Astrocyte (in vitro differentiated cells and primary cell): ENCODE measurements at regions not wholly inside any gene's neighbourhood (a gene's known extent, or its start where the extent isn't known, plus 50 kb on each side); places are given as distances from the start of the nearest gene placed in this dataset.

Source experiments
- DNase-seq: peaks from one replicate; pipeline ENCODE4 v3.0.0-alpha.2; 2010; ENCODE audit warnings: low read depth
- FAIRE-seq: peaks from 2 replicates; lab custom pipeline; 2011; peaks lifted over from hg19 to GRCh38; lab: Jason Lieb, UNC
- H2AFZ ChIP-seq: 2 replicates; pipeline ENCODE4 v1.6.0; 2012; ENCODE audit warnings: low read depth, low read length, inconsistent platforms
- H3K27ac ChIP-seq: 2 replicates; pipeline ENCODE4 v1.5.1; 2011; ENCODE audit warnings: low read depth, low read length, inconsistent platforms
- H3K27me3 ChIP-seq: 2 replicates; pipeline ENCODE4 v1.6.0; 2011; ENCODE audit warnings: low read length, inconsistent platforms; ENCODE audit not compliant: insufficient read depth
- H3K36me3 ChIP-seq: 2 replicates; pipeline ENCODE4 v1.5.1; 2011; ENCODE audit warnings: low read length, inconsistent platforms; ENCODE audit not compliant: insufficient read depth
- H3K4me1 ChIP-seq: 2 replicates; pipeline ENCODE4 v1.5.1; 2011; ENCODE audit warnings: low read length, inconsistent platforms; ENCODE audit not compliant: insufficient read depth
- H3K4me2 ChIP-seq: 2 replicates; pipeline ENCODE4 v1.6.0; 2012; ENCODE audit warnings: low read length, inconsistent platforms
- H3K4me3 ChIP-seq: 2 replicates; pipeline ENCODE4 v1.5.1; 2011; ENCODE audit warnings: low read depth, mild to moderate bottlenecking, low read length, inconsistent platforms; ENCODE audit not compliant: insufficient read depth
- H3K79me2 ChIP-seq: 2 replicates; pipeline ENCODE4 v1.6.0; 2012; ENCODE audit warnings: mild to moderate bottlenecking, low read length, inconsistent platforms; ENCODE audit not compliant: insufficient read depth
- H3K9ac ChIP-seq: 2 replicates; pipeline ENCODE4 v1.6.0; 2012; ENCODE audit warnings: mild to moderate bottlenecking, low read length, inconsistent platforms
- H3K9me3 ChIP-seq: 2 replicates; pipeline ENCODE4 v1.5.1; 2012; ENCODE audit warnings: low read depth, mild to moderate bottlenecking, low read length, inconsistent platforms; ENCODE audit not compliant: insufficient read depth
- H4K20me1 ChIP-seq: 2 replicates; pipeline ENCODE4 v1.6.0; 2012; ENCODE audit warnings: low read length, inconsistent platforms; ENCODE audit not compliant: insufficient read depth
- H3K27ac Mint-ChIP-seq: one replicate; pipeline ENCODE4 v1.8.0; 2021; ENCODE audit warnings: mild to moderate bottlenecking, mixed read lengths; ENCODE audit not compliant: unreplicated experiment
- H3K27me3 Mint-ChIP-seq: one replicate; pipeline ENCODE4 v1.8.0; 2021; ENCODE audit warnings: low read depth, mixed read lengths; ENCODE audit not compliant: unreplicated experiment
- H3K36me3 Mint-ChIP-seq: one replicate; pipeline ENCODE4 v1.8.0; 2021; ENCODE audit warnings: low read depth, mixed read lengths; ENCODE audit not compliant: unreplicated experiment
- H3K4me1 Mint-ChIP-seq: one replicate; pipeline ENCODE4 v1.8.0; 2021; ENCODE audit warnings: low read depth, mixed read lengths; ENCODE audit not compliant: unreplicated experiment
- H3K4me3 Mint-ChIP-seq: one replicate; pipeline ENCODE4 v1.8.0; 2021; ENCODE audit warnings: mild to moderate bottlenecking, moderate library complexity, mixed read lengths; ENCODE audit not compliant: unreplicated experiment
- H3K9me3 Mint-ChIP-seq: one replicate; pipeline ENCODE4 v1.8.0; 2021; ENCODE audit warnings: mild to moderate bottlenecking, mixed read lengths; ENCODE audit not compliant: unreplicated experiment
- EZH2 ChIP-seq: IDR thresholded peaks from 2 replicates; pipeline ENCODE4 v1.6.1; 2012; ENCODE audit warnings: mild to moderate bottlenecking, low read length, inconsistent platforms; ENCODE audit not compliant: insufficient read depth
- TF ChIP-seq, protein P1 (sequence below): IDR thresholded peaks from 2 replicates; pipeline ENCODE4 v1.5.1; 2011; ENCODE audit warnings: low read depth, mild to moderate bottlenecking, inconsistent platforms, low read length, moderate library complexity; ENCODE audit not compliant: insufficient read depth

- H4K20me1 ChIP-seq: no peaks in the 10 kb centered on the region
- no peaks in the 10 kb centered on the region for H3K36me3 ChIP-seq
- no peaks in the 10 kb centered on the region for H3K4me1 ChIP-seq
- Mint-ChIP-seq H3K4me1 (peaks cover 27% of the 10 kb centered on the region), H3K27ac (no peak overlapping the region), H3K36me3 (no peaks in the 10 kb centered on the region), H3K27me3 (no peaks in the 10 kb centered on the region), H3K9me3 (peaks cover 2% of the 10 kb centered on the region), H3K4me3 (no peak overlapping the region)
- H2AFZ ChIP-seq: no peak overlapping the region
- no peak overlapping the region for H3K4me2 ChIP-seq
- no peaks in the 10 kb centered on the region for H3K27me3 ChIP-seq
- no peaks in the 10 kb centered on the region for H3K79me2 ChIP-seq
- FAIRE-seq: no peak
- H3K4me3 ChIP-seq: no peak overlapping the region
- no peaks in the 10 kb centered on the region for H3K9me3 ChIP-seq
- TF ChIP-seq, protein P1, sequence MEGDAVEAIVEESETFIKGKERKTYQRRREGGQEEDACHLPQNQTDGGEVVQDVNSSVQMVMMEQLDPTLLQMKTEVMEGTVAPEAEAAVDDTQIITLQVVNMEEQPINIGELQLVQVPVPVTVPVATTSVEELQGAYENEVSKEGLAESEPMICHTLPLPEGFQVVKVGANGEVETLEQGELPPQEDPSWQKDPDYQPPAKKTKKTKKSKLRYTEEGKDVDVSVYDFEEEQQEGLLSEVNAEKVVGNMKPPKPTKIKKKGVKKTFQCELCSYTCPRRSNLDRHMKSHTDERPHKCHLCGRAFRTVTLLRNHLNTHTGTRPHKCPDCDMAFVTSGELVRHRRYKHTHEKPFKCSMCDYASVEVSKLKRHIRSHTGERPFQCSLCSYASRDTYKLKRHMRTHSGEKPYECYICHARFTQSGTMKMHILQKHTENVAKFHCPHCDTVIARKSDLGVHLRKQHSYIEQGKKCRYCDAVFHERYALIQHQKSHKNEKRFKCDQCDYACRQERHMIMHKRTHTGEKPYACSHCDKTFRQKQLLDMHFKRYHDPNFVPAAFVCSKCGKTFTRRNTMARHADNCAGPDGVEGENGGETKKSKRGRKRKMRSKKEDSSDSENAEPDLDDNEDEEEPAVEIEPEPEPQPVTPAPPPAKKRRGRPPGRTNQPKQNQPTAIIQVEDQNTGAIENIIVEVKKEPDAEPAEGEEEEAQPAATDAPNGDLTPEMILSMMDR: no peak
- TF ChIP-seq EZH2: no peak
- no peak overlapping the region for H3K27ac ChIP-seq
- DNase-seq: no peak
- no peak overlapping the region for H3K9ac ChIP-seq
These were observed 712.4 kb downstream of the EPHA7 start for GRCh38 chr6:92706976-92707375.

DNA sequence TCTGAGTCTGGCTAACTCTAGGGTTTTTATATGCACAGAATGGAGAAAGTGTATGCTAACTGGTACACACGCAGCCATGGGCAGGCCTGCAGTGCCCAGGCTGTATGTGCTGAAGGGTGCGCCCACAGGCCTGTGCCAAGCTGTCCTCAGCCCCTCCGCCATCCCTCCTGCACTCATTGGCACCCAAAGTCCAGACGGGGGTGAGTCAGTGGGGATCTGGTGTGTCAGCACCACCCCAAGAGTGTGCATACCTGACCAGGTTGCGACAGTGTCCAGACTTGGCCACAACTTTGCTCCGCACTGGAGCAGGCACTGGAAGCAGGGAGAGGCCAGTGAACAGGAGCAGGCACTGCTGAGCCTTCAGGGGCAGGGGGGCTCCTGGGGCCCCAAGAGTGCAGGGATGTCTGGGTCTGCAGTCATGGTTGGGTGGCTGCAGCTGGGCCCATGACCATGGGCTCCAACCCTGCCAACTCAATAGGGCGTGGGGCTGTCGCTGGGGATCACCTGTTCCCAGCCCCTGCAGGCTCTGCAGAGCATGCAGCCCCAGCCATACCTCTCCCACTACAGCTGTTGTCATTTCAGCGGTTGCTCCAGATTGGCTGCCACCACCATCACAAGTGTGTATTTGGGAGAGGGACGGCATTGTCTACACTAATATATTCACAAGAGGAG is 717.8 kb downstream of the EPHA7 start:
- Histone ChIP-seq H3K9me3 (no peaks in the 10 kb centered on the region), H3K27me3 (no peaks in the 10 kb centered on the region), H3K36me3 (no peaks in the 10 kb centered on the region), H3K27ac (no peak overlapping the region), H2AFZ (no peak overlapping the region), H3K79me2 (no peaks in the 10 kb centered on the region), H3K4me3 (no peak overlapping the region), H3K4me1 (no peaks in the 10 kb centered on the region), H3K9ac (no peak overlapping the region), H3K4me2 (no peak overlapping the region), H4K20me1 (no peaks in the 10 kb centered on the region)
- Mint-ChIP-seq H3K27ac (no peak overlapping the region), H3K4me3 (no peak overlapping the region), H3K4me1 (peaks cover 1% of the 10 kb centered on the region), H3K9me3 (no peaks in the 10 kb centered on the region), H3K36me3 (no peaks in the 10 kb centered on the region), H3K27me3 (no peaks in the 10 kb centered on the region)
- TF ChIP-seq EZH2: no peak
- TF ChIP-seq, protein P1: no peak
- DNase-seq: no peak
- FAIRE-seq: no peak

- TF ChIP-seq EZH2: no peak
- TF ChIP-seq, protein P1: no peak
- H3K4me3 ChIP-seq: no peak overlapping the region
- no peaks in the 10 kb centered on the region for H3K9me3 Mint-ChIP-seq
- no peak for FAIRE-seq
- H3K36me3 Mint-ChIP-seq: no peaks in the 10 kb centered on the region
- no peaks in the 10 kb centered on the region for H3K27me3 Mint-ChIP-seq
- H3K4me3 Mint-ChIP-seq: no peak overlapping the region
- H3K79me2 ChIP-seq: no peaks in the 10 kb centered on the region
- no peak for DNase-seq
- no peak overlapping the region for H3K9ac ChIP-seq
- H3K9me3 ChIP-seq: no peaks in the 10 kb centered on the region
- H3K4me2 ChIP-seq: no peak overlapping the region
- H3K27ac ChIP-seq: no peak overlapping the region
- no peaks in the 10 kb centered on the region for H3K4me1 Mint-ChIP-seq
- H4K20me1 ChIP-seq: no peaks in the 10 kb centered on the region
- no peaks in the 10 kb centered on the region for H3K4me1 ChIP-seq
- no peaks in the 10 kb centered on the region for H3K36me3 ChIP-seq
- H2AFZ ChIP-seq: no peak overlapping the region
- no peaks in the 10 kb centered on the region for H3K27me3 ChIP-seq
- no peak overlapping the region for H3K27ac Mint-ChIP-seq
These were observed 718.9 kb downstream of the EPHA7 start for GRCh38 chr6:92700411-92700810.
